ENCODE measurements at regions not wholly inside any gene's neighbourhood (a gene's known extent, or its start where the extent isn't known, plus 50 kb on each side); places are given as distances from the start of the nearest gene placed in this dataset.

DNA sequence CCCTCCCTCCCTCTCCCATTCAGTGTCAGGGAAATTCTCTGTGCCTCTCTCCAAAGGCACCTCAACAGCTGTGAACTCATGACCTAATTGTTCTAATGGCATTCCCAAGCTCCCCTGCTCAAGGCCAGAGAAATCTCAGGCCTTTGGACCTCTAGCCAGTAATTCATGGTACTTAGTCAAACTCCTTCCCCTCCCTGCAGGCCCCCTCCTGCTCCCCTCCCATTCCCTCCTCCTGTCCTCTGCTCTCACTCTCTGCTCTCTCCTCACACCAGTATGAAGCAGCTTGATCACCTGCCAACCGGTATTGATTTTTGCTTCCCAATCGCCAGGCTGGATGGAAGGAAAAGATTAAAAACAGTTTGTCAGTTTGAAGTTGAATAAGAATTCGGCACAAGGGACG is 370.5 kb upstream of the PBX1 start:
- no peak for DNase-seq

DNA sequence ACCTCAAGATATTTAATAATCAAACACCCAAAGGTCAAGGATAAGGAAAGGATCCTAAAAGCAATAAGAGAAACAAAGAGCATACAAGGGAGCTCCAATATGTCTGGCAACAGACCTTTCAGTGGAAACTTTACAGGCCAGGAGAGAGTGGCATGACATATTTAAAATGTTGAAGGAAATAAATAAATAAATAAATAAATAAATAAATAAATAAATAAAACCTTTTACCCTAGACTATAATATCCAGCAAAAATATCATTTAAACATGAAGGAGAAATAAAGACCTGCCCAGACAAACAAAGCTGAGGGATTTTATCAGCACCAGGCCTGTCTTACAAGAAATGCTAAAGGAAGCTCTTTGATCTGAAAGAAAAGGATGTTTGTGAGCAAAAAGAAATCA is 367.8 kb upstream of the PBX1 start:
- DNase-seq = no peak

DNA sequence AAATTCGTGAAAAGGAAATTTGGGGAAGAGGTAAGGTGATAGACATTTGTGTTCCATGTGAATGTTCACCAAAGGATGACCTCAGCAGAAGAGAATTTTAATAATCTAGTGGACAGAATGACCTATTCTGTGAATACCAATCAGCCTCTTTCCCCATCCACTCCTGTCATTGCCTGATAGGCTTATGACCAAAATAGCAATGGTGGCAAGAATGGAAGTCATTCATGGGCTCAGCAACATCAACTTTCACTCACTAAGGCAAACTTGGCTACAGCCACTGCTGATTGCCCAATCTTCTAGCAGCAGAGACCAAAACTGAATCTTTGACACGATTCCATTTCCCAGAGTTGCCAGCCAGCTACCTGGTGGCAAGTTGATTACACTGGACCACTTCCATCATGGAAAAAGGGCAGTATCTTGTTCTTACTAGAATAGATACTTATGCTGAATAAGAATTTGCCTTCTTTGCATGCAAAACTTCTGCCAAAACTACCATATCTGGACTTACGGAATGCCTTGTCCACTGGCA is 348.7 kb upstream of the PBX1 start:
- DNase-seq = no peak

DNA sequence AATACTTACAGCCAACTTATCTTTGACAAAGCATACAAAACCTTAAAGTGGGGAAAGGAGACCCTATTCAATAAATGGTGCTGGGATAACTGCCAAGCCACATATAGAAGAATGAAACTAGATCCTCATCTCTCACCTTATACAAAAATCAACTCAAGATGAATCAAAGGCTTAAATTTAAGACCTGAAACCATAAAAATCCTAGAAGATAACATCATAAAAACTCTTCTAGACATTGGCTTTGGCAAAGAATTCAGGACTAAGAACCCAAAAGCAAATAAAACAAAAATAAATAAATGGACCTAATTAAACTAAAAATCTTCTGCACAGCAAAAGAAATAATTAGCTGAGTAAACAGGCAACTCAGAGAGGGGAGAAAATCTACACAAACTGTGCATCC is 335.6 kb upstream of the PBX1 start:
- DNase-seq = no peak

DNA sequence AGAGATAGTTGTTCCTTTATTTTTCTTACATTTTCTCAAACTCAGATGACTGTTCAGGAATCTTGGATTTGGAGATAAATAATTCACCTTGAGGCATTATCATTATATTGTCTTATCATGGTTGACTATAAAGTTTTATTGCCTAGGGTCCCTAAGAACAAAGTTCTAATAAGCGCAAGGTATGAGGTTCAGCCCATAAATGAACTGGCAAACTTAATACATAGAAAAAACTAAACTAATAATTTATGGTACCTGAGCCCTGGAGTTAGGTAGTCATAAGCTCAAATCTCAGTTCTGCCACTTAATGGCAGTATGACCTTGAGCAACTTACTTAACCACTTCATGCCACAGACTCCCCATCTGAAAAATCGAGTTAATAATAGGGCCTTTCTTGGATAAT is 334.0 kb upstream of the PBX1 start:
- DNase-seq = no peak

DNA sequence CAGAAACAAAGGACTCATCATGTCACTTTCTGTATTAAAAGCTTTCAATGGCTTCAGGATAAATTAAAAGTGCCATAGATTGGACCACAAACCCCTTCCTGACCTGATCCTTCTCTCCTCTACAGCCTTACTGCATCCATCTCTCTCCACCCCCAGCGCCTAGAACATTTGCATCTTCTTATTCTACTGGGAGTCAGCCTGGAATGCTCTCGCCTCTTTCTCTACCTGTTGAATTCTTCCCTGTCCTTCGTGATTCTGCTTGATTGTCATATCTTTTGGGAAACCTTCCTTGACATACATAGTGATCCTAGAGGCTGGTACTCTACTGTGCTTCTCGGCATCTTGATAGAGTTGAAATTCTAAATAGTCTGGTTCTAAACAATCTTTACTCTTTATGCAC is 332.0 kb upstream of the PBX1 start:
- no peak for DNase-seq

DNA sequence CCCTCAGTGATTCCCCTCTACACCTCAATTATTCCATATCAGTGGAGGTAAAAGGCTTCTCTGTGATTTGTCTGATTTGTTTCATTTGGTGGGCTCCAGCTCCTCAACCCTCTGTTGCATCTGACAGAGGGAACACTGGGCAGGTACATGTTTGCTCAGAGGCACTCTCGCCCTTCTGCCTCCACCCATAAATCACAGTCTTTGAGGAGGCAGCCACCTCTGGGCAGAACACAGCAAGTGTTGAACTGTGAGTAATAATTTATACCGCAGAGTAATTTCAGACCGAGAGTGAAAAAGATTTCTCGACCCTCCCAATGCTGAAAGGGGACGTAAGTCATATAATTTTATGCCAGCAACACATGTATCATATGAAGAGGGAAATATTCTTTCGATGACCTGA is 330.1 kb upstream of the PBX1 start:
- no peak for DNase-seq

DNA sequence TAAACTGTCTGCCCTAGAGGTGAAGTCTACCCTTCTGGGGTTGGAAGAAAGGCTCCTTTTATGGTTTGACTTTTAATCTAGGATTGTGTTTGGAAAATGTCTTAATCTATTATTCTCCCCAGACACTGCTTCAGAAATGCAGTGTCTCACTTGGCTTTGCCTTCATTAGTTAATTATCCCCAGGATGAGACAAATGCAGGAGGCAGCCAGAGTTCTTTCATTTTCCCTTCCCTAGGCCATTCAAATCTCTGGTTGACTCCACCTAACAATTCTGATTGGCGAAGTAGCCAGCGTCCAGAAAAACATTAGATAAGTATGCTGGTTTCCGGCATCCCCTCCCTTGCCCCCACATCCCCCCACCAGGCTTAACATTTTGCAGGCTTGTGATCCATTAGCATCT is 325.8 kb upstream of the PBX1 start:
- DNase-seq = no peak

DNA sequence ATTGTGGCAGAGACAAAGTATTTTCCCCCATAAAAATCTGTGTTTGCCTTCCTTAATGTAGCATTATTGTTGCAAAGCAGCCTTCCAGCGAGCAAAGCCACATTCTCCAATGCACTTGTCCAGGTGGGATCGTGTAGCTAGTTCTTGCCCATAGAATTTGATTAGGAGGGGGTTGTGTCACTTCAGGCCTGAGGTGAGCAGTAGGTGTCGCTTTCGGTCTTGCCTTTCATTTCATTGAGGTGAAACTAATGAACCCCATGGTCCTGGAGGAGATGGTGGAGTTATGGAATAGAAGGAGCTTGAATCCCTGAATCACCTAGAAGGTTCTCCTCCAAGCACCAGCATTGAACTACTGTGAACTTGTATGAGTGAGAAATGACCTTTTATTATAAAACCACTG is 318.9 kb upstream of the PBX1 start:
- no peak for DNase-seq

DNA sequence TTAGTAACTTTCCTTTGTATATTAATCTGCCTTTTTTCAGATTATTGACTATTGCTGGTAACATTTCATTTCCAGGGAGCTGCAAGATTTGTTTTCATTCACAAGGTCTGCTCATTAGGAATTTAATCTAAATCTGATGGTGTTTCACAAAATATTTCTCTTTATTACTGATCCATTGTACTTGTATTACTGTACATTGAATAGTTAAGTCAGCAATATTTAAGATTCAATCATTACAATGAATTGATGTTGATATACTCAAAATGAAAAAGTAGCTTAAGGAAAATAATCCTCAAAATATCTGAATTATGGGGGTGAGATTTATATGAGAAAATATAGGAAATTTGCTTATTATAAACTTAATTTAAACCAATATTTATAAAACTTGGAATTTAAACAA is 308.6 kb upstream of the PBX1 start:
- no peak for DNase-seq

DNA sequence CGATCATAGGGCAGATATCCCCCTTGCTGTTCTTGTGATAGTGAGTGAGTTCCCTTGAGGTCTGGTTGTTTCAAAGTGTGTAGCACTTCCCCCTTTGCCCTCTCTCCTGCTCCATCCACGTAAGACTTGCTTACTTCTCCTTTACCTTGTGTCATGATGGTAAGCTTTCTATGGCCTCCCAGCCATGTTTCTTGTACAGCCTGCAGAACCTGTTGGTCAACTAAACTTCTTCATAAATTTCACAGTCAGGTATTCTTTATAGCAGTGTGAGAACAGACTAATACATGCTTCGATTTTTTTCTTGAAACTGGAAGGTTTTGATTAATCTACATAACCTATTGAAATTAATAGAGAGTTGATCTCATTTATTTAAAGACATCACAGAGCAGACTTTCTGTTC is 302.5 kb upstream of the PBX1 start:
- DNase-seq = no peak

DNA sequence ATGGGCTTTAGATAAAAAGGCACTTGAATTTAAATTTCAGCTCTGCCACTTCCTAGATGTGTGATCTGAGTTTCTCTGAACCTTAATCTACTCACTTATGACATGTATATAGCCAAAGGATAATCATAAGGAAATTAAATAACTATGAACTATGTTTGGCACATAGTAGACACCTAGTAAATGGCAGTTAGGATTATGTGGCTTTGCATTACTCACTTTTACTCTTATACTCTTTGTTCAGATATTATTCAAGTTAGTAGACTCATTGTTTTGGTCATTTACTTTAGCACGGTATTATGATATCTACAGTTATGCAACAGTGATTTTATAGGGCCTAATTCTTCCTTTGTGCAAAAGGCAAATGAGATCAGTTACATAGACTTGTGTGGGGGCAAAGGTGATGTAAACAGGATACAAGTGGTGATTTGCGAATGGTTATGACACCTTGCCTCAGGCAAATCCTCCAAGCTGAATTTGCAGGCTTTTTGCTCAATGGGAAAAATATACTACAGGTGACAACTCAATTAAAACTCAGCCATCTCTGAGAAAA is 297.2 kb upstream of the PBX1 start:
- DNase-seq = no peak

DNA sequence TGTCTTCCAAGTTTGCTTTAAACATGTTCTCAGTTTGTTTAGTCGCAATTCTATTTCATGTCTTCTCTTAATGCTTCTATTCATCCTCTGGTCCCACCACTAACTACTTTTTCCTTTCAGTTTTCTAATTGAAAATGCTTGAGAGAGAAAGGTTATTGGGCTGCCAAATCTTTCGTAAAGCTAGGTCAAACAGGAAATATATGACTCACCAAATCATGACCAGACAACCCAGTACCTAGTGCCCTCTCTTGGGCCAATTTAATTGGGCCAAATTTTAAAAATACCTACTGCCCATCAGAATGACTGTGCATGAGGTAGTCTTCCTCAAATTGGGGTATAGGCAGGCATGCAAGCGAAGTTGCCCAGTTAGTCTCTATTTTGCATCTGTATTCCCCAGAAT is 295.4 kb upstream of the PBX1 start:
- no peak for DNase-seq

DNA sequence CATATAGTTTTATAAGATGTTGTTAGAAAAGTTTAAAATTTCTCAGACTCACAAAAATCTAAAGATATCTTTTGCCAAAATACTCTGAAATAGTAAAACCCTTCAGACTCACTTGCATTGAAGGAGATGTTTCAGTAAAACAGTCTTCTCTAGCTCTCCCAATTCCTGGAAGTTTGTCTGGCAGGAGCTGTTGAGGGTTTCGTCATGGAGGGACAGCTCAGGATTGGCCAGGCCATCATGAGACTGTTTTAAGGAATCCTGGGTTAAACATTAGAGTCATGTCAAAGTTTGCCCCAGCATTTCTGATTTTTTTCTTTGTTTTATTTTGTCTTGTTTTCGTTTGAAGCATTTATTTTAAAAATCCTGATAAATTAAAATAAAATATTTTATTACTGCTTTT is 293.8 kb upstream of the PBX1 start:
- DNase-seq = no peak

DNA sequence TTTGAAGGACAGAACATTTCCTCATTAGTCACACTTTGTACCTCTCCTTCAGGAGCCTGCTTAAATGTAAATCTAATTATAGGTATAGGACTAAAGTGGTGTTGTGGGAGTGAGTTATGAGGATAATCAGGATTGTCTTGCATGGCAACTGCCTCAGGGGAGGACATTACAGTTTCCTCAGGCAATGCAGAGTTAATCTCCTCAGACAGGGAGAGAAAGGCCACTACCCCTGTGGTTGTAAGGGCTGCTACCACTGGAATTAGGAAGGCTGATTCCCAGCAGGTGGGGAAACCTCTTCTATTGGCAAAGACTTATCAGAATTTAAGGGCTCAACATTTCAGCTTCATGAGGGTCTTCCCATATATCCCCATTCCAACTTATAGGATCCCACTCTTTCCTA is 286.8 kb upstream of the PBX1 start:
- no peak for DNase-seq

DNA sequence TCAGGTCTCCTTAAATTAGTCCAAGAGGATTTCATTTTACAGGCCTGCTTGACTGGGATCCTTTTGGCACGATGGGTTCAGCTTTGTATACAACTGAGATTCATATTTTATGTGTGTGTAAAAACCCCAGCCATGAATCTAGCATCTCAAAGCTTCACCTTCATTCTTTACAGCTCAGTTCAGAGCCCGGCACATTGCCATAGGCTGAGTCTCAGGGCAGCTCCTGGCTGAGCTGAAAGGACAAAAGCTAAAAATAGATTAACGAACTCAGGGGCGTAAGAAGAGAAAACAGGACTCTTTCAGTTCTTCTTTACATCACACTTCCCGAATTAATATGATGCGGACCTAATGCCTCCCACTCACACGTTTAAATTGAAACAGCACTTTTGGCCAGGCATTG is 262.8 kb upstream of the PBX1 start:
- DNase-seq = no peak

DNA sequence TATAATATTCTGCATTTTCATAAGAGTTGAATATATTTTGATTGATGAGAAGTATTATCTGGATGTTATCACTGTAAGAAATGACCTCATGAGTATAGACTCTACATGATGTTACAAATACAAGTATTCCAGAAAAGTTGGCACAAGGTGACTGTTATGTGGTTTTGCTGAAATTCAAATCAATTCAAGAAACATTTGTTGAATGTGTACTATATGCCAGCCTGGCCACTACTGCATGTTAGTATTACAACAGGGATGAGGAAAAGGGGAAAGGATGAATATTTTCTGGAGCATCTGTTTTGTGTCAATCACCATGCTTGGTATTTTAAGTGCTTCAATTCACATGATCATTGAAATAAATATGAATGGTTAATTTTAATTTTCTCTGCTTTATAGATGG is 250.9 kb upstream of the PBX1 start:
- no peak for DNase-seq

DNA sequence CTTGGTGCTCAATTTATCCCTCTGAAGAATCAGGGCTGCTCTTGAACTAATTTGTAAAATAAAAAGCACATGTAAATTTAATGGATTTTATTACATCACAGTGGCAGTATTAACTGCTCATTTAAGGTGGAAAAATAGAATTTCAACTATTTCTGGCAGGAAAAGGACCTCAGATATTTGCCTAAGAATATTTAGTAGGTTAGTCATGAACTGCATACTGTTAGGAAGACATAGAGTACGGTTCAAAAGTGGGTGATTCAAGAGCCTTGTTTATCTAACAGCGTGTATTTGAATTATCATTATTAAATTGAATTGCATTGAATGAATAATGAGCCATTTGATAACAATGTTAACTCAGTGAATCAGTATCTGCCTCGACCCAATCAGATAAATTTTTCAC is 248.8 kb upstream of the PBX1 start:
- DNase-seq = no peak

DNA sequence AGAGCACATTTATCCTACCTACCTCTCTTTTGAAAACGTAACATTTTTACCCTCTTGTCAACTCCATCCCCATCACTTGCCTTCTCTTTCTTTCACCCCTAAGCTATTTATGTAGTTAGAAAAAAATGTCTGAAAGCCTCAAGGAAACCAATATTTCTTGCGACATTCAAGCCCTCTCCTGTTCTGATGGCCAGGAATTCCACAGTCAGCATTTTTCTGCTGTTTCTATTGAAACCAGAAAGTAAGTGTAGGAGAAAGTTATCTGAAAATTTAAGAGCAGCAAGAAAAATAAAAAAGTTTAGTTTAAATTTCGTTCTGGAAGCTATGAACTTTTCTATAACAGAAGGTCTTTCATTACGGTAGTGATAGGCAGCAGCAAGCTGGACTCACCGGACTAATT is 247.6 kb upstream of the PBX1 start:
- DNase-seq = no peak

DNA sequence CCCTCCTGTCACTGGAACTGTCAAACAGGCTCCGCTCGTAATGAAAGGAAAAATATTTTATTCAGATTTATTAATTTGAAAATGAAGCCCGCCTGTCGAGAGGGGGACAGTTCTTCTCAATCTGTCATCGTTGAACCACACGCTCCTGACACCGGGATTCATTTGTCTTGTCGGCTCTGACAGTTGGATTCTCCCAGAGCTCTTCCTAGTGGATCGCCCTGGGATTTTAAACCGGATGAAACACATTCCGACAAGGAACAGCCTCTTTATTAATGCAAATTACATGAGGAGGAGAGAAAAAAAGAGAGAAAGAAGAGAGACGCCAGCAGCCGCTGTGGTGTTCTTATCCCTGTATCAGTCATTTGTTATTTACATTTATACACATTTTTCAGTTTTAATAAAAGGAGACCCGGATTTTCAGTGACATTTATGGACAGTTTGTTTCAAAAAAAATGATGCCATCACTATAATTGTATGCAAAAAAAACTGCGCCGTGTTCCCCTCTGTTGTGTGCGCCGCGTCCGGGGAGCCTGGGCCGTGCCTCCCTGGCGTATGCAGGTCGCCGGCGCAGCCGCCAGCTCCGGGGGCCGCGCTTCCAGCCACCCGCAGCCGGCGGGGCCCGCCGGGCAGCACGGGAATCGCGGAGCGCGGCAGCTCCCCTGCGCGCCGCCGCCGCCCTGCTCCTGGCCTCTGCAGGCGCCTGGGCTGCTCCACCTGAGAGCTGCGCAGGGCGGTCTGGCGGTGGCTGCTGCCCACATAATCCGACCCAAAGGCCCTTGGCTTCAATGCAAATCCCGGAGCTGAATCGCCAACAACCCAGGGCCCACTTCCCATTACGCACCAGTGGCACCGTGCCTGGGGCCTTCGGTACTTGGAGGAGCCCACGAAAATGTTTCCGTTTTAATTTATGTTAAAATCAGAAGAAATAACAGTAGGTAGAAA is 237.9 kb upstream of the PBX1 start:
- DNase-seq = no peak

DNA sequence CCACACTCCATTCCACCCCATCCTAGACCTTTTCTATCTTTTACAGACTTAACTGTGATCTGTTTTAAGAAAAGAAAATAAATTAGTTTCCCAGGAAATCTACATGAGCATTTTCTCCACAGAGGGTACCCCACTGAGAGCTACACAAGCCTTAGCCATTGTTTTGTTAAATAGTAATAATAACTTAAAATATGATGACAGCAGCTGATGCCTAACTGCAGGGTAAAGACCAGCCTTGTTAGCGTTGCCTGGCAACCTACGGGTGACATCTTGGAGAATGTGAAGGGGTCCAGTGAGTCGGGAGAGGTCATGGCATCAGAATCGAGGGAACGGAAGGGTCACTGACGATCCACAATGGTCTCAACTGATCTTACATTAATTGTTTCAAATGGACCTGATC is 233.2 kb upstream of the PBX1 start:
- DNase-seq = no peak

DNA sequence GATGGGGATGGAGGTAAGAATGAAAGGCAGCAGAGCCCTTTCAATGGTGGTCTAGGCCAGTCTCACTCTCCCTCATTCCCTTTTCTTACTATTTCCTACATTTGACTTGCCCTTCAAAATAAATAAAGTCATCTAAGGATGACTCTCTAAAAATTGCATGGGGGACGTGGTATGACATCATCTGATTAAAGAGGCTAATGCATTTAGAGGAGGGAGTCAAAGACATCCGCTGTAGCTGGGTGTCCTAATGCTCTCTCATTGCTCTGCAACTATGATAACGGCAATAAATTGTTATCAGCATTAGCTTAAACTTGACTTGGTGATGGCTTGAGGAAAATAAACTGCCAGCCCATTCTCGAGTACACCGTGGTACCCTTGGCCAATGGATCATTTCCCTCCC is 225.6 kb upstream of the PBX1 start:
- DNase-seq = no peak

DNA sequence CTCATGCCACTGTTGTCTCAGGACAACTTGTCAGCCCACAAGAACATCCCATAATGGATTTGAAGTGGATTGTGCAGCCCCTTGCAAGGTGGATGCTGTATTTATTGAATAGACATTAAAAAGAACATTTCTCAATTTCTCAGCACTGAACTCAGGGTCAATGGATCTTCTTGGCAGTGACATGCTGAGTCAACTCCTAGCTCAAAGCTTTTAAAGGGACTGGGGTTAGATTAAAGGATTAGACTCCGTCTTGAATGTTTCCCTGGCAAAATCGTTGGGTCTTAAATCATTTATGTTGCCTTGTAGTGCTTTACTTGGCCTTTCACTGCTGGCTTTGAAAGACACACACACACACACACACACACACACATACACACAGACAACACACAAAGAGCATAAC is 221.6 kb upstream of the PBX1 start:
- no peak for DNase-seq

DNA sequence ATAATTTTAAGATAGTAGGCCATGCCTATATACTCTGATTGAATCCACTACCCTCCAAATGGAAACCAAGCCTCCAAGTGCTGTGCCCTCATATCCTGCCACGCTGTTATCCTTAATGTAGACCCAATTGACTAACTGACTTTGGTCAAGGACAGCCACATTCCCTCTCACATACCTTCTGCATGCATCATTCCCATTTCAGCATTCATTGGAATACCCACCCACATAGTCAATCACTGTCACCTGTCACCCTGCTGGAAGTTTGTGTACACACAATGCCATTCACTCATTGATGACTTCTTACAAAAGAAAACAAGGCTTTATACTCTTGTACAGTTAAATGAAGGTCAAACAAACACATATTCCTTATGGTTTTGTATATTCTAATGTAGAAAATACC is 221.1 kb upstream of the PBX1 start:
- DNase-seq = no peak

DNA sequence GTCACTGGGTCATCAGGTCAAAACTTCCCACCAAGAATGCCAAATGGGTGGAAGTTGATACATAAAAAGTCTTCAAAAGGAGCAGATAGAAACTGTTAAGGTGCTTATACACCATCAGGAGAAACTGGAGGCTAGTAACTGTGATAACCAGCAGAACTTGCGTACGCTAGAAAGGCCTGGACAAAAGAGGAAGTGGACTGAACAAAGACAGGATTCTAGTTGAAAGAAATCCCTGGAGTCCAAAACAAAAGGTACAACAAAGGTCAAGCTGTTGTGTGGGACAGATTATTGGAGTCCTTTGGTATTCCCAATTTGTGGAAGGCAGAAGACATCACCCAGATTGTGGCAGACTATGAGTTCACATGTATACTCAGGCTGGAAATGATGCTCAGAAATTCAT is 215.8 kb upstream of the PBX1 start:
- DNase-seq = no peak

All from NCI-H524 treated with DMSO at 0.1 percent for 48 hours (cell line).